ENCODE measurements at regions not wholly inside any gene's neighbourhood (a gene's known extent, or its start where the extent isn't known, plus 50 kb on each side); places are given as distances from the start of the nearest gene placed in this dataset.
A peak's percentile ranks its signal among the peaks of the same experiment; 100 is the strongest.

- no peaks in the 10 kb centered on the region for H3K36me3 Mint-ChIP-seq (ENCODE audit: low read depth)
- peaks cover 78% of the 10 kb centered on the region for H3K4me1 Mint-ChIP-seq (ENCODE audit: low read depth)
- no peaks in the 10 kb centered on the region for H3K9me3 Mint-ChIP-seq
- H3K27ac Mint-ChIP-seq, result peak overlapping the region; percentile 96
- DNase-seq, result no peak
- TF ChIP-seq, protein P1, sequence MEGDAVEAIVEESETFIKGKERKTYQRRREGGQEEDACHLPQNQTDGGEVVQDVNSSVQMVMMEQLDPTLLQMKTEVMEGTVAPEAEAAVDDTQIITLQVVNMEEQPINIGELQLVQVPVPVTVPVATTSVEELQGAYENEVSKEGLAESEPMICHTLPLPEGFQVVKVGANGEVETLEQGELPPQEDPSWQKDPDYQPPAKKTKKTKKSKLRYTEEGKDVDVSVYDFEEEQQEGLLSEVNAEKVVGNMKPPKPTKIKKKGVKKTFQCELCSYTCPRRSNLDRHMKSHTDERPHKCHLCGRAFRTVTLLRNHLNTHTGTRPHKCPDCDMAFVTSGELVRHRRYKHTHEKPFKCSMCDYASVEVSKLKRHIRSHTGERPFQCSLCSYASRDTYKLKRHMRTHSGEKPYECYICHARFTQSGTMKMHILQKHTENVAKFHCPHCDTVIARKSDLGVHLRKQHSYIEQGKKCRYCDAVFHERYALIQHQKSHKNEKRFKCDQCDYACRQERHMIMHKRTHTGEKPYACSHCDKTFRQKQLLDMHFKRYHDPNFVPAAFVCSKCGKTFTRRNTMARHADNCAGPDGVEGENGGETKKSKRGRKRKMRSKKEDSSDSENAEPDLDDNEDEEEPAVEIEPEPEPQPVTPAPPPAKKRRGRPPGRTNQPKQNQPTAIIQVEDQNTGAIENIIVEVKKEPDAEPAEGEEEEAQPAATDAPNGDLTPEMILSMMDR (IDR thresholded peaks at IDR 0.05), result no peak
- no peaks in the 10 kb centered on the region for H3K27me3 Mint-ChIP-seq (ENCODE audit: insufficient read depth)
- peak overlapping the region; percentile 80 for H3K4me3 Mint-ChIP-seq
Observed at GRCh38 chr7:17042211-17042610, 160.4 kb upstream of the AGR3 start.

GRCh38 chr7:17043012-17043877 is 161.5 kb upstream of the AGR3 start:
- H3K4me3 Mint-ChIP-seq, result peak overlapping the region; percentile 68
- no peaks in the 10 kb centered on the region for H3K9me3 Mint-ChIP-seq
- no peaks in the 10 kb centered on the region for H3K36me3 Mint-ChIP-seq (ENCODE audit: low read depth)
- H3K27ac Mint-ChIP-seq, result peak overlapping the region; percentile 96
- no peaks in the 10 kb centered on the region; the same call in 1 of the 2 replicates for H3K27me3 Mint-ChIP-seq (ENCODE audit: insufficient read depth)
- DNase-seq, result peak; percentile 66
- TF ChIP-seq, protein P1 (IDR thresholded peaks at IDR 0.05), result no peak
- H3K4me1 Mint-ChIP-seq (ENCODE audit: low read depth), result peaks cover 73% of the 10 kb centered on the region

DNA sequence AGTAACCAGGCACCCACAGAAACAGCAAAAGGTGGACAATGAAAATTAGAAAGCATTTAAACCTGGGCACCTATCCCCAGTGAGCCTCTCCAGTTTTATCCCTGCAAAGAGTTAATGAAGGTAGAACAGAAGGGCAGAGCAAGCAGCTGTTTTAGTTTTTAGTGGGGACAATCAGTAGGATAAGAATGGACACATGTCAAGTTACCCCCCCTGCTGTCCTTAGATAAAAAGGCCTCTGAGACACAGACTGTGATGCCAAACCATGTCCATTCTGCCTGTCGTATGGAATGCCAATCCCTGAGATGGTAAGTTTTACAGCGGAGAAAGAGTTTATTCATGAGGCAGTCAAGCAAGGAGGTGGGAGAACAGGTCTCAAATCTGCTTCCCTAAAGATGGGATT is 162.6 kb upstream of the AGR3 start:
- H3K4me1 Mint-ChIP-seq (ENCODE audit: low read depth), result peaks cover 61% of the 10 kb centered on the region
- TF ChIP-seq, protein P1 (IDR thresholded peaks at IDR 0.05), result peak; percentile 34
- no peak for DNase-seq
- H3K27me3 Mint-ChIP-seq (ENCODE audit: insufficient read depth), result no peaks in the 10 kb centered on the region; the same call in 1 of the 2 replicates
- H3K27ac Mint-ChIP-seq, result no peak overlapping the region
- H3K9me3 Mint-ChIP-seq, result no peaks in the 10 kb centered on the region
- H3K4me3 Mint-ChIP-seq, result no peak overlapping the region
- H3K36me3 Mint-ChIP-seq (ENCODE audit: low read depth), result no peaks in the 10 kb centered on the region

DNA sequence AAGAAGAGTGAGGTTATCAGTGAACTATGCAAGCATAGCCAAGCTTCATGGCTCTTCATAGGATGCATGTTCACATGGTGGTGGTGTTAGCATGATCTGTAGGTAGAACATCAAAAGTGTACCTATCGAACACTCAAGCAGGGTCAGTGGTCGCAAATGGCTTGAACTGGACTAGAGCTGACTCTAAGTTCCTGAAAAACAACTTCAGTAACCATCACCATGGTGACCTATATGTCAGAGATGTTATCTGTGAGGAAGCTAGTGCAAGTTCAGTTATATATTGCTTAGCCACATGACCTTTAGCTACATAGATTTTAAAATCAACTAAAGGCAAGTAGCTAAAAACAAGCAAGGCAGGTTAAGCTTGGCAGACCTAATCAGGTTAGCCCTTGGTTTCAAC is 163.1 kb upstream of the AGR3 start:
- Mint-ChIP-seq H3K27me3 (ENCODE audit: insufficient read depth) (no peaks in the 10 kb centered on the region; the same call in 1 of the 2 replicates), H3K27ac (no peak overlapping the region), H3K36me3 (ENCODE audit: low read depth) (no peaks in the 10 kb centered on the region), H3K4me3 (no peak overlapping the region), H3K4me1 (ENCODE audit: low read depth) (peaks cover 57% of the 10 kb centered on the region), H3K9me3 (no peaks in the 10 kb centered on the region)
- TF ChIP-seq, protein P1 (IDR thresholded peaks at IDR 0.05), result no peak
- no peak for DNase-seq

GRCh38 chr7:17046259-17046658 is 164.5 kb upstream of the AGR3 start:
- H3K36me3 Mint-ChIP-seq (ENCODE audit: low read depth), result no peaks in the 10 kb centered on the region

More at GRCh38 chr7:17046259-17046658, 164.5 kb upstream of the AGR3 start:
- H3K27me3 Mint-ChIP-seq (ENCODE audit: insufficient read depth), result no peaks in the 10 kb centered on the region; the same call in 1 of the 2 replicates
- DNase-seq, result no peak
- H3K9me3 Mint-ChIP-seq, result no peaks in the 10 kb centered on the region
- TF ChIP-seq, protein P1 (IDR thresholded peaks at IDR 0.05), result no peak
- H3K4me1 Mint-ChIP-seq (ENCODE audit: low read depth), result peaks cover 43% of the 10 kb centered on the region
- H3K4me3 Mint-ChIP-seq, result no peak overlapping the region
- no peak overlapping the region for H3K27ac Mint-ChIP-seq
